IMR-90 (cell line): ENCODE measurements at regions not wholly inside any gene's neighbourhood (a gene's known extent, or its start where the extent isn't known, plus 50 kb on each side); places are given as distances from the start of the nearest gene placed in this dataset.
A peak's percentile ranks its signal among the peaks of the same experiment; 100 is the strongest.

ENCODE experiments used
- ATAC-seq: fragments of 200-7000 bp; cut with Tn5 transposase; 2 replicates; pipeline ENCODE4 v1.9.1; 2020; ENCODE audit warnings: low read depth, mild to moderate bottlenecking, moderate library complexity
- BruUV-seq: library from RNA; stranded (reverse); fragments of 400-500 nt; replicated peaks from 2 replicates; lab custom pipeline; 2021; lab: Mats Ljungman, UMichigan
- CTCF ChIA-PET: fragments of 300-600 bp; formaldehyde crosslinking; extraction: SDS; loops from one replicate; lab custom pipeline; 2021; ENCODE audit warnings: antibody characterized with exemption; lab: Yijun Ruan, JAX
- POLR2A ChIA-PET: fragments of 300-600 bp; sonication (Branson Sonifier 250); formaldehyde crosslinking; loops from one replicate; lab custom pipeline; 2022; ENCODE audit warnings: antibody characterized with exemption; ENCODE audit not compliant: unreplicated experiment; lab: Charles Lee
- DNase-seq: peaks from one replicate; pipeline ENCODE4 v3.0.0; 2013
- H2AFZ ChIP-seq: replicated peaks from 2 replicates; pipeline ENCODE3; 2013; ENCODE audit warnings: low read length, mild to moderate bottlenecking; ENCODE audit not compliant: poor library complexity
- H2AK5ac ChIP-seq: 2 replicates; pipeline ENCODE4 v1.6.1; 2013; ENCODE audit warnings: low read depth, low read length, inconsistent platforms
- H2AK9ac ChIP-seq: replicated peaks from 2 replicates; pipeline ENCODE3; 2013; ENCODE audit warnings: mild to moderate bottlenecking, low read depth, low read length, moderate library complexity; ENCODE audit not compliant: poor library complexity
- H2BK120ac ChIP-seq: 2 replicates; pipeline ENCODE4 v1.6.1; 2013; ENCODE audit warnings: low read depth, low read length, inconsistent platforms
- H2BK15ac ChIP-seq: 3 replicates; pipeline ENCODE4 v1.6.1; 2013; ENCODE audit warnings: low read depth, low read length, inconsistent platforms
- H2BK20ac ChIP-seq: 2 replicates; pipeline ENCODE4 v1.6.1; 2013; ENCODE audit warnings: low read depth, mild to moderate bottlenecking, inconsistent platforms, low read length, moderate library complexity
- H2BK5ac ChIP-seq: 2 replicates; pipeline ENCODE4 v1.6.1; 2013; ENCODE audit warnings: mild to moderate bottlenecking, low read depth, low read length, inconsistent platforms; ENCODE audit not compliant: poor library complexity, severe bottlenecking
- H3K14ac ChIP-seq: replicated peaks from 2 replicates; pipeline ENCODE4 v1.6.1; 2013; ENCODE audit warnings: low read depth, low read length, inconsistent platforms
- H3K18ac ChIP-seq: 2 replicates; pipeline ENCODE4 v1.6.1; 2013; ENCODE audit warnings: low read depth, low read length, control low read depth
- H3K23ac ChIP-seq: 2 replicates; pipeline ENCODE4 v1.6.1; 2013; ENCODE audit warnings: low read depth, low read length, inconsistent platforms
- H3K27ac ChIP-seq: 2 replicates; pipeline ENCODE4 v1.5.1; 2013; ENCODE audit warnings: mild to moderate bottlenecking, control low read depth, low read length; ENCODE audit not compliant: insufficient read depth
- H3K27me3 ChIP-seq: 2 replicates; pipeline ENCODE4 v1.6.1; 2013; ENCODE audit warnings: low read length; ENCODE audit not compliant: control insufficient read depth, insufficient read depth
- H3K36me3 ChIP-seq: 2 replicates; pipeline ENCODE4 v1.6.1; 2013; ENCODE audit warnings: low read length, mixed read lengths; ENCODE audit not compliant: control insufficient read depth, insufficient read depth
- H3K4ac ChIP-seq: 2 replicates; pipeline ENCODE4 v1.6.1; 2013; ENCODE audit warnings: low read depth, low read length, inconsistent platforms
- H3K4me1 ChIP-seq: 2 replicates; pipeline ENCODE4 v1.6.1; 2013; ENCODE audit warnings: low read length, mixed read lengths; ENCODE audit not compliant: control insufficient read depth, insufficient read depth
- H3K4me2 ChIP-seq: 2 replicates; pipeline ENCODE4 v1.6.1; 2013; ENCODE audit warnings: low read depth, mild to moderate bottlenecking, control low read depth, low read length, moderate library complexity
- H3K4me3 ChIP-seq: 2 replicates; pipeline ENCODE4 v1.5.1; 2013; ENCODE audit warnings: low read depth, mild to moderate bottlenecking, control low read depth, low read length, moderate library complexity; ENCODE audit not compliant: insufficient read depth
- H3K56ac ChIP-seq: 2 replicates; pipeline ENCODE4 v1.6.1; 2013; ENCODE audit warnings: low read length, inconsistent platforms; ENCODE audit not compliant: insufficient read depth; ENCODE audit errors: extremely low read depth
- H3K79me1 ChIP-seq, 2 experiments: 2 replicates each; pipeline ENCODE4 v1.6.1; 2013; ENCODE audit warnings: low read length in 2 of 2, inconsistent platforms in 1 of 2, low read depth in 1 of 2
- H3K9ac ChIP-seq: 2 replicates; pipeline ENCODE4 v1.6.1; 2013; ENCODE audit warnings: low read depth, low read length, control low read depth
- H3K9me1 ChIP-seq: 2 replicates; pipeline ENCODE4 v1.6.1; 2013; ENCODE audit warnings: low read length, inconsistent platforms; ENCODE audit not compliant: insufficient read depth
- H3K9me3 ChIP-seq: 2 replicates; pipeline ENCODE4 v1.6.1; 2013; ENCODE audit warnings: low read length; ENCODE audit not compliant: control insufficient read depth, insufficient read depth
- H4K20me1 ChIP-seq: 2 replicates; pipeline ENCODE4 v1.6.1; 2013; ENCODE audit warnings: low read length, inconsistent platforms; ENCODE audit not compliant: insufficient read depth
- H4K5ac ChIP-seq: 2 replicates; pipeline ENCODE4 v1.6.1; 2013; ENCODE audit warnings: mild to moderate bottlenecking, low read depth, low read length, control low read depth
- H4K8ac ChIP-seq, 2 experiments: 2 replicates each; pipeline ENCODE4 v1.6.1; 2013; ENCODE audit warnings: low read depth in 2 of 2, low read length in 2 of 2, control low read depth in 1 of 2, inconsistent platforms in 1 of 2
- H4K91ac ChIP-seq: 2 replicates; pipeline ENCODE4 v1.6.1; 2013; ENCODE audit warnings: low read depth, low read length, inconsistent platforms; ENCODE audit not compliant: insufficient read depth
- BHLHE40 ChIP-seq: fragments of 150-350 bp; IDR thresholded peaks from 2 replicates; pipeline ENCODE4 v1.6.1; 2016; ENCODE audit warnings: mild to moderate bottlenecking, low read depth, low read length
- CEBPB ChIP-seq: IDR thresholded peaks from 2 replicates; pipeline ENCODE4 v1.6.1; 2012; ENCODE audit warnings: low read depth, low read length, improper control_type of control experiment
- CHD1 ChIP-seq: IDR thresholded peaks from 2 replicates; pipeline ENCODE4 v1.6.1; 2012; ENCODE audit warnings: low read depth, low read length, improper control_type of control experiment
- CTCF ChIP-seq: conservative IDR thresholded peaks from 2 replicates; pipeline ENCODE4 v1.5.1; 2012; ENCODE audit warnings: mild to moderate bottlenecking, low read depth, low read length, improper control_type of control experiment
- ELK1 ChIP-seq: fragments of 150-350 bp; IDR thresholded peaks from 2 replicates; pipeline ENCODE4 v1.6.1; 2016; ENCODE audit warnings: low read depth, mild to moderate bottlenecking, low read length, moderate library complexity, borderline replicate concordance
- FOS ChIP-seq: fragments of 150-350 bp; IDR thresholded peaks from 2 replicates; pipeline ENCODE4 v1.6.1; 2016; ENCODE audit warnings: low read depth, low read length
- MAFK ChIP-seq: IDR thresholded peaks from 2 replicates; pipeline ENCODE4 v1.6.1; 2012; ENCODE audit warnings: low read depth, low read length, improper control_type of control experiment
- MAZ ChIP-seq: IDR thresholded peaks from 2 replicates; pipeline ENCODE4 v1.6.1; 2012; ENCODE audit warnings: low read depth, mild to moderate bottlenecking, low read length, improper control_type of control experiment, moderate library complexity, borderline replicate concordance
- MXI1 ChIP-seq: IDR thresholded peaks from 2 replicates; pipeline ENCODE4 v1.6.1; 2012; ENCODE audit warnings: low read depth, mild to moderate bottlenecking, low read length, moderate library complexity, borderline replicate concordance
- NFE2L2 ChIP-seq: fragments of 150-350 bp; IDR thresholded peaks from 2 replicates; pipeline ENCODE4 v1.6.1; 2016; ENCODE audit warnings: low read depth, mild to moderate bottlenecking, low read length
- POLR2A ChIP-seq: IDR thresholded peaks from 2 replicates; pipeline ENCODE4 v1.6.1; 2012; ENCODE audit warnings: mild to moderate bottlenecking, low read depth, low read length
- RAD21 ChIP-seq: IDR thresholded peaks from 2 replicates; pipeline ENCODE4 v1.6.1; 2012; ENCODE audit warnings: low read length, improper control_type of control experiment
- RCOR1 ChIP-seq: IDR thresholded peaks from 2 replicates; pipeline ENCODE4 v1.6.1; 2012; ENCODE audit warnings: mild to moderate bottlenecking, low read length, improper control_type of control experiment; ENCODE audit not compliant: insufficient replicate concordance
- RFX5 ChIP-seq: IDR thresholded peaks from 2 replicates; pipeline ENCODE4 v1.8.0; 2012; ENCODE audit warnings: low read depth, mild to moderate bottlenecking, low read length, moderate library complexity
- SMC3 ChIP-seq: fragments of 150-350 bp; IDR thresholded peaks from 2 replicates; pipeline ENCODE4 v1.6.1; 2016; ENCODE audit warnings: low read depth, mild to moderate bottlenecking, antibody characterized with exemption, low read length, moderate library complexity
- USF2 ChIP-seq: fragments of 150-350 bp; IDR thresholded peaks from 2 replicates; pipeline ENCODE4 v1.6.1; 2017; ENCODE audit warnings: mild to moderate bottlenecking, antibody characterized with exemption, low read length, low read depth
- WGBS, 2 experiments: methylation state at CpG; one replicate each; pipeline versions ENCODE4 v1.1.5 to v1.1.7; 2013; ENCODE audit warnings: missing lambda C conversion rate in 2 of 2; ENCODE audit not compliant: insufficient read length in 1 of 2; ENCODE audit errors: extremely low coverage in 2 of 2; 5-methylcytosine and 5-hydroxymethylcytosine counted together
- dilution Hi-C: fragments of 300-500 bp; cut with HindIII; formaldehyde crosslinking; loops from one replicate; pipeline ENCODE4 v1.14.3; 2018; ENCODE audit warnings: low sequenced_read_pairs; ENCODE audit not compliant: unreplicated experiment
- in situ Hi-C: fragments of 300-500 bp; cut with MboI; formaldehyde crosslinking; loops from 3 replicates; pipeline ENCODE4 v1.14.3; 2019; ENCODE audit warnings: low sequenced_read_pairs, inconsistent platforms, mixed read lengths
- intact Hi-C: fragments of 100-400 bp; cut with micrococcal nuclease; formaldehyde crosslinking; loops from 2 replicates; pipeline ENCODE4 v1.10.0; 2022

GRCh38 chr6:91575032-91575431 is 988.2 kb upstream of the MAP3K7 start:
- dilution Hi-C loops: no loop called here

More at GRCh38 chr6:91575032-91575431, 988.2 kb upstream of the MAP3K7 start:
- no peak for TF ChIP-seq FOS
- TF ChIP-seq SMC3: no peak
- TF ChIP-seq NFE2L2: no peak
- TF ChIP-seq RFX5: no peak
- TF ChIP-seq MXI1: no peak
- no peak for TF ChIP-seq CHD1
- no peak for TF ChIP-seq USF2
- TF ChIP-seq RAD21: no peak
- TF ChIP-seq CTCF: no peak
- no peak for TF ChIP-seq MAZ
- no peak for TF ChIP-seq BHLHE40
- TF ChIP-seq CEBPB: no peak
- no peak for TF ChIP-seq MAFK
- TF ChIP-seq POLR2A: no peak
- TF ChIP-seq ELK1: no peak
- TF ChIP-seq RCOR1: no peak
- no peak overlapping the region for H3K9ac ChIP-seq
- H3K27me3 ChIP-seq: no peaks in the 10 kb centered on the region
- no peak overlapping the region for H3K4me3 ChIP-seq
- H3K79me1 ChIP-seq: no peaks in the 10 kb centered on the region
- in situ Hi-C loops: no loop called here
- H2AK9ac ChIP-seq: no peak overlapping the region
- H2BK20ac ChIP-seq: no peak overlapping the region
- no peaks in the 10 kb centered on the region for H3K9me3 ChIP-seq
- H2AFZ ChIP-seq: no peak overlapping the region
- ATAC-seq: peak; percentile 82
- no peak overlapping the region for H2AK5ac ChIP-seq
- CTCF ChIA-PET: interaction anchor here (0.8 kb wide), 1 partner anchor 23 kb away, joined by 3 read pairs; no protein-coding TSS in a partner anchor
- no peak overlapping the region for H4K5ac ChIP-seq
- H3K4me1 ChIP-seq: no peaks in the 10 kb centered on the region
- POLR2A ChIA-PET: interaction anchor here (0.6 kb wide), 1 partner anchor 99 kb away, joined by 3 read pairs; no protein-coding TSS in a partner anchor
- no peaks in the 10 kb centered on the region for H3K36me3 ChIP-seq
- H4K20me1 ChIP-seq: no peaks in the 10 kb centered on the region
- H2BK5ac ChIP-seq: no peak overlapping the region
- H3K14ac ChIP-seq: no peak overlapping the region
- H3K23ac ChIP-seq: no peak overlapping the region
- no peak overlapping the region for H3K18ac ChIP-seq
- no peaks in the 10 kb centered on the region for H3K9me1 ChIP-seq
- H3K56ac ChIP-seq: no peak overlapping the region
- no CpG with 5 or more reads among the region's 1 CpG for WGBS, 2 experiments
- intact Hi-C loops: loop anchor here (5.0 kb wide), 1 partner anchor 138 kb away; no protein-coding TSS in a partner anchor
- no peak overlapping the region for H2BK15ac ChIP-seq
- BruUV-seq: no TSS peak
- no peak overlapping the region for H3K4ac ChIP-seq
- H3K27ac ChIP-seq: no peak overlapping the region
- no peak overlapping the region for H3K4me2 ChIP-seq
- H4K91ac ChIP-seq: no peak overlapping the region
- DNase-seq: peak; percentile 15
- no peak overlapping the region for H2BK120ac ChIP-seq
- H4K8ac ChIP-seq: no peak overlapping the region
